ENCODE measurements at regions not wholly inside any gene's neighbourhood (a gene's known extent, or its start where the extent isn't known, plus 50 kb on each side); places are given as distances from the start of the nearest gene placed in this dataset.

DNA sequence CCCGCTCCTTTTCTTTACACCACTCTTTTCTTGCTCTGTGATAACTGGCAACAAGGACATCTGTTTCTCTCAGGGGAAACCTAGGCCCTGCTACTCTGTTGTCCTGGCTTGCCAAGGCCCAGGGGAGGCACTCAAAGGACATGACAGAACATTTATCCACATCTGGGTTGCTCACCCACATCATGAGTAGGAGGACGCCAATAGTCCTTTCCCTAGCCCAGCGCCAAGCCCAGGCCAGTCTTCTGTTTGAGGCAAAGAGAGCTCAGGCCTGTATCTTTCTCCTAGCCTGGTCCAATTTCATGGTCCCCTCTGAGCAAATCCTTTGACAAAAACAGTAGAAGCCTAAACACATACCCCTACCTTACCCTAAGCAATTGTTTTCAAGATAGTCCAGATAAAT lies 366.8 kb upstream of the SGCD start (continued):
- no peak for TF ChIP-seq TCF4 (CRISPR knock-in tag; IDR thresholded peaks at IDR 0.05; ENCODE audit: borderline replicate concordance)
- no peak for TF ChIP-seq TOX (CRISPR knock-in tag; IDR thresholded peaks at IDR 0.05; ENCODE audit: borderline replicate concordance)
- no peak for TF ChIP-seq BACH2 (CRISPR knock-in tag; IDR thresholded peaks at IDR 0.05; ENCODE audit: borderline replicate concordance)
- TF ChIP-seq, protein P1, sequence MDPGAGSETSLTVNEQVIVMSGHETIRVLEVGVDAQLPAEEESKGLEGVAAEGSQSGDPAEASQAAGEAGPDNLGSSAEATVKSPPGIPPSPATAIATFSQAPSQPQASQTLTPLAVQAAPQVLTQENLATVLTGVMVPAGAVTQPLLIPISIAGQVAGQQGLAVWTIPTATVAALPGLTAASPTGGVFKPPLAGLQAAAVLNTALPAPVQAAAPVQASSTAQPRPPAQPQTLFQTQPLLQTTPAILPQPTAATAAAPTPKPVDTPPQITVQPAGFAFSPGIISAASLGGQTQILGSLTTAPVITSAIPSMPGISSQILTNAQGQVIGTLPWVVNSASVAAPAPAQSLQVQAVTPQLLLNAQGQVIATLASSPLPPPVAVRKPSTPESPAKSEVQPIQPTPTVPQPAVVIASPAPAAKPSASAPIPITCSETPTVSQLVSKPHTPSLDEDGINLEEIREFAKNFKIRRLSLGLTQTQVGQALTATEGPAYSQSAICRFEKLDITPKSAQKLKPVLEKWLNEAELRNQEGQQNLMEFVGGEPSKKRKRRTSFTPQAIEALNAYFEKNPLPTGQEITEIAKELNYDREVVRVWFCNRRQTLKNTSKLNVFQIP (CRISPR knock-in tag; IDR thresholded peaks at IDR 0.05; ENCODE audit: borderline replicate concordance, low read depth), result no peak

DNA sequence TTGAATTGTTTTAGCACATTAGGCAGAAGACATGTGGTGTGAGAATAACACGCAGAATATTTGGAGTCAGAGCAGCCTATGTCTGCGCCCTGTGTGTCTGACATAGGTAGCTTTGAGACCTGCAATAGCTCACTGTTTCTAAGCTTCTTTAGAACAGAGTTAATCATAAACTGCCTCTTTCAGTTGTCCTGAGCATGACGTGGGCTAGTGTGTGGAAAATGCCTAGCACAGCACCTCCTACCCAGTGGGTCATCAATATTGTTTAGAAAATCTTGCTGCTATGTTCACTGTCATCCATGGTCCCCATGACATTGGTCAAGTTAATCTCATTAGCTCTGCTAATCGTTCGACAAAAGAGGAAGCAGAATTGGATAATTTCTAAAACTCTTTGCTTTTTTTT lies 357.4 kb upstream of the SGCD start:
- no peak for ATAC-seq
- TF ChIP-seq ZNF565 (CRISPR knock-in tag; conservative IDR thresholded peaks at IDR 0.05; ENCODE audit: low read depth) (no peak), TCF4 (CRISPR knock-in tag; IDR thresholded peaks at IDR 0.05; ENCODE audit: borderline replicate concordance) (no peak), BACH2 (CRISPR knock-in tag; IDR thresholded peaks at IDR 0.05; ENCODE audit: borderline replicate concordance) (no peak), CSDC2 (CRISPR knock-in tag; IDR thresholded peaks at IDR 0.05) (no peak)

- no peak for ATAC-seq
- TF ChIP-seq TCF4 (CRISPR knock-in tag; IDR thresholded peaks at IDR 0.05; ENCODE audit: borderline replicate concordance) (no peak), CSDC2 (CRISPR knock-in tag; IDR thresholded peaks at IDR 0.05) (no peak), RARB (CRISPR knock-in tag; IDR thresholded peaks at IDR 0.05) (no peak), PPARA (CRISPR knock-in tag; IDR thresholded peaks at IDR 0.05; ENCODE audit: borderline replicate concordance) (no peak), SNAI2 (CRISPR knock-in tag; IDR thresholded peaks at IDR 0.05) (no peak), ISL1 (CRISPR knock-in tag; IDR thresholded peaks at IDR 0.05) (no peak), ZNF70 (CRISPR knock-in tag; IDR thresholded peaks at IDR 0.05) (no peak), ZNF565 (CRISPR knock-in tag; conservative IDR thresholded peaks at IDR 0.05; ENCODE audit: low read depth) (no peak), ZNF8 (CRISPR knock-in tag; IDR thresholded peaks at IDR 0.05) (no peak), ZFP30 (CRISPR knock-in tag; IDR thresholded peaks at IDR 0.05) (no peak)
- TF ChIP-seq, protein P2, sequence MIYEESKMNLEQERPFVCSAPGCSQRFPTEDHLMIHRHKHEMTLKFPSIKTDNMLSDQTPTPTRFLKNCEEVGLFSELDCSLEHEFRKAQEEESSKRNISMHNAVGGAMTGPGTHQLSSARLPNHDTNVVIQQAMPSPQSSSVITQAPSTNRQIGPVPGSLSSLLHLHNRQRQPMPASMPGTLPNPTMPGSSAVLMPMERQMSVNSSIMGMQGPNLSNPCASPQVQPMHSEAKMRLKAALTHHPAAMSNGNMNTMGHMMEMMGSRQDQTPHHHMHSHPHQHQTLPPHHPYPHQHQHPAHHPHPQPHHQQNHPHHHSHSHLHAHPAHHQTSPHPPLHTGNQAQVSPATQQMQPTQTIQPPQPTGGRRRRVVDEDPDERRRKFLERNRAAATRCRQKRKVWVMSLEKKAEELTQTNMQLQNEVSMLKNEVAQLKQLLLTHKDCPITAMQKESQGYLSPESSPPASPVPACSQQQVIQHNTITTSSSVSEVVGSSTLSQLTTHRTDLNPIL (CRISPR knock-in tag; IDR thresholded peaks at IDR 0.05; ENCODE audit: low read depth), result no peak
- TF ChIP-seq, protein P1 (CRISPR knock-in tag; IDR thresholded peaks at IDR 0.05; ENCODE audit: borderline replicate concordance, low read depth), result no peak
- TF ChIP-seq, protein P3, sequence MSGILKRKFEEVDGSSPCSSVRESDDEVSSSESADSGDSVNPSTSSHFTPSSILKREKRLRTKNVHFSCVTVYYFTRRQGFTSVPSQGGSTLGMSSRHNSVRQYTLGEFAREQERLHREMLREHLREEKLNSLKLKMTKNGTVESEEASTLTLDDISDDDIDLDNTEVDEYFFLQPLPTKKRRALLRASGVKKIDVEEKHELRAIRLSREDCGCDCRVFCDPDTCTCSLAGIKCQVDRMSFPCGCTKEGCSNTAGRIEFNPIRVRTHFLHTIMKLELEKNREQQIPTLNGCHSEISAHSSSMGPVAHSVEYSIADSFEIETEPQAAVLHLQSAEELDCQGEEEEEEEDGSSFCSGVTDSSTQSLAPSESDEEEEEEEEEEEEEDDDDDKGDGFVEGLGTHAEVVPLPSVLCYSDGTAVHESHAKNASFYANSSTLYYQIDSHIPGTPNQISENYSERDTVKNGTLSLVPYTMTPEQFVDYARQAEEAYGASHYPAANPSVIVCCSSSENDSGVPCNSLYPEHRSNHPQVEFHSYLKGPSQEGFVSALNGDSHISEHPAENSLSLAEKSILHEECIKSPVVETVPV (CRISPR knock-in tag; IDR thresholded peaks at IDR 0.05), result no peak
- TF ChIP-seq, protein P4, sequence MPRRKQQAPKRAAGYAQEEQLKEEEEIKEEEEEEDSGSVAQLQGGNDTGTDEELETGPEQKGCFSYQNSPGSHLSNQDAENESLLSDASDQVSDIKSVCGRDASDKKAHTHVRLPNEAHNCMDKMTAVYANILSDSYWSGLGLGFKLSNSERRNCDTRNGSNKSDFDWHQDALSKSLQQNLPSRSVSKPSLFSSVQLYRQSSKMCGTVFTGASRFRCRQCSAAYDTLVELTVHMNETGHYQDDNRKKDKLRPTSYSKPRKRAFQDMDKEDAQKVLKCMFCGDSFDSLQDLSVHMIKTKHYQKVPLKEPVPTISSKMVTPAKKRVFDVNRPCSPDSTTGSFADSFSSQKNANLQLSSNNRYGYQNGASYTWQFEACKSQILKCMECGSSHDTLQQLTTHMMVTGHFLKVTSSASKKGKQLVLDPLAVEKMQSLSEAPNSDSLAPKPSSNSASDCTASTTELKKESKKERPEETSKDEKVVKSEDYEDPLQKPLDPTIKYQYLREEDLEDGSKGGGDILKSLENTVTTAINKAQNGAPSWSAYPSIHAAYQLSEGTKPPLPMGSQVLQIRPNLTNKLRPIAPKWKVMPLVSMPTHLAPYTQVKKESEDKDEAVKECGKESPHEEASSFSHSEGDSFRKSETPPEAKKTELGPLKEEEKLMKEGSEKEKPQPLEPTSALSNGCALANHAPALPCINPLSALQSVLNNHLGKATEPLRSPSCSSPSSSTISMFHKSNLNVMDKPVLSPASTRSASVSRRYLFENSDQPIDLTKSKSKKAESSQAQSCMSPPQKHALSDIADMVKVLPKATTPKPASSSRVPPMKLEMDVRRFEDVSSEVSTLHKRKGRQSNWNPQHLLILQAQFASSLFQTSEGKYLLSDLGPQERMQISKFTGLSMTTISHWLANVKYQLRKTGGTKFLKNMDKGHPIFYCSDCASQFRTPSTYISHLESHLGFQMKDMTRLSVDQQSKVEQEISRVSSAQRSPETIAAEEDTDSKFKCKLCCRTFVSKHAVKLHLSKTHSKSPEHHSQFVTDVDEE (CRISPR knock-in tag; IDR thresholded peaks at IDR 0.05), result no peak
Observed at GRCh38 chr5:155974369-155974768, 352.6 kb upstream of the SGCD start.

DNA sequence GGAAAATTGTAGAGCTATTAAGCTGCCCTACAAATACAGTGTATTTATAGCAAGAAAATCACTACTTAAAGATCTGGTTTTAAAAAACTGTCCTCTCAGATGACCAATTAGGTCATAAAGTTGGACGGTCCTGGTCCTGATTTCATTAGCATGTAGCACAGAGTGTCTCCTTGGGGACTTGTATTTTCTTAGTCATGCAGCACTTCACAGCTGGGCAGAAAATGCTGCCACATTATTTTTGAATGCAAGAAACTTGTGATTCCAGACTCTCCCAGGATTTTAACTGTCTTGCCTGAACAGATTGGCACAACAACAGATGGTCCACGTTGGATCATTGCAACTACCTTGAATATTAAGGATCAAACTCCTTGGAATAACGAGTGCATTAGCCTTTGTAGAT lies 348.1 kb upstream of the SGCD start:
- no peak for ATAC-seq
- TF ChIP-seq GLIS3 (CRISPR knock-in tag; IDR thresholded peaks at IDR 0.05), result no peak
- TF ChIP-seq, protein P5, sequence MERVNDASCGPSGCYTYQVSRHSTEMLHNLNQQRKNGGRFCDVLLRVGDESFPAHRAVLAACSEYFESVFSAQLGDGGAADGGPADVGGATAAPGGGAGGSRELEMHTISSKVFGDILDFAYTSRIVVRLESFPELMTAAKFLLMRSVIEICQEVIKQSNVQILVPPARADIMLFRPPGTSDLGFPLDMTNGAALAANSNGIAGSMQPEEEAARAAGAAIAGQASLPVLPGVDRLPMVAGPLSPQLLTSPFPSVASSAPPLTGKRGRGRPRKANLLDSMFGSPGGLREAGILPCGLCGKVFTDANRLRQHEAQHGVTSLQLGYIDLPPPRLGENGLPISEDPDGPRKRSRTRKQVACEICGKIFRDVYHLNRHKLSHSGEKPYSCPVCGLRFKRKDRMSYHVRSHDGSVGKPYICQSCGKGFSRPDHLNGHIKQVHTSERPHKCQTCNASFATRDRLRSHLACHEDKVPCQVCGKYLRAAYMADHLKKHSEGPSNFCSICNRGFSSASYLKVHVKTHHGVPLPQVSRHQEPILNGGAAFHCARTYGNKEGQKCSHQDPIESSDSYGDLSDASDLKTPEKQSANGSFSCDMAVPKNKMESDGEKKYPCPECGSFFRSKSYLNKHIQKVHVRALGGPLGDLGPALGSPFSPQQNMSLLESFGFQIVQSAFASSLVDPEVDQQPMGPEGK (CRISPR knock-in tag; IDR thresholded peaks at IDR 0.05; ENCODE audit: borderline replicate concordance), result no peak
- TF ChIP-seq ZC3H10 (CRISPR knock-in tag; IDR thresholded peaks at IDR 0.05), result no peak
- no peak for TF ChIP-seq RARB (CRISPR knock-in tag; IDR thresholded peaks at IDR 0.05)
- TF ChIP-seq SNAI2 (CRISPR knock-in tag; IDR thresholded peaks at IDR 0.05), result no peak
- no peak for TF ChIP-seq TCF4 (CRISPR knock-in tag; IDR thresholded peaks at IDR 0.05; ENCODE audit: borderline replicate concordance)
- TF ChIP-seq ESRRG (CRISPR knock-in tag; IDR thresholded peaks at IDR 0.05), result no peak
- no peak for TF ChIP-seq PPARA (CRISPR knock-in tag; IDR thresholded peaks at IDR 0.05; ENCODE audit: borderline replicate concordance)
- TF ChIP-seq, protein P4 (CRISPR knock-in tag; IDR thresholded peaks at IDR 0.05), result no peak

Measured in SK-N-SH treated with all-trans-retinoic acid at 6 μM for 48 hours (cell line).